ENCODE measurements at regions not wholly inside any gene's neighbourhood (a gene's known extent, or its start where the extent isn't known, plus 50 kb on each side); places are given as distances from the start of the nearest gene placed in this dataset.

GRCh38 chr18:66826211-66826610 lies 222.3 kb upstream of the CDH19 start:
- DNase-seq, result peak; percentile 74

- no peak for DNase-seq
Observed at GRCh38 chr18:66825347-66825746, 221.5 kb upstream of the CDH19 start.

- no peak for DNase-seq
Observed at GRCh38 chr18:66819235-66819634, 215.3 kb upstream of the CDH19 start.

DNA sequence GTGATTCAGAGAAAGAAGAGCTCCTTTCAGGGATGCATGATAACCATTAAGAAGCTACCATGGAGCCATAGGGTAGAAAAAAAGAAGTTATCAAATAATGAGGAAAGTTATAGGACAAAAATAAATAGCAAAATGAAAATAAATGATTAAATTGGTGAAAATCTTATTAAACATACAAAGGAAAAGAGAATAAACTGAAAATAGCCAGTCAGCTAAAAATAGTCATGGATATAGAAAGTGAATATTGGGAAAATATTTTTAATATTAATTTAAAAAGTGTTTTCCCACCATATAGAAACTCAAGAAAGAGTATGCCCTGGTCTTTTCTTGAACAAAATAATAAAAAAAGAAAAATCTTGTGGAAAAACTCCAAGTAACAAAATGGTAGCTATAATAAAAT lies 209.2 kb upstream of the CDH19 start:
- no peak for DNase-seq

DNA sequence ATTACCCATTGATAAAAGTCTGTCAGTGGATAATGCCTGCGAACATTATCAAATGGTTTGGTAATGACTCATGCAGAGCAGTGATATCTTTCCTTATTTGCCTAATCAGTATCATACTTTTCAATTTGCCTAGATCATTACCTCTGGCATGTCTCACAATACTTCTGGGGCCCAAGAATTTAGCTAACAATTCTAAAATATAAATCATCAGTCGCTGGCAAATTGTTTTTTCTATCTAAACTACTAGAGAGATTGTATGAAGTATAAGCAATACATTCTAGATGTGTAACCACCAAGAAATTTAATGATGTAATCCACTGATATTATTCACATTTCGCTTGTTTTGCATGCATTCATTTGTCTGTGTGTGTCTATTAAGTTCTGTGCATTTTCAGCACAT lies 191.2 kb upstream of the CDH19 start:
- DNase-seq, result no peak

GRCh38 chr18:66792466-66792865 lies 188.6 kb upstream of the CDH19 start:
- DNase-seq, result no peak

GRCh38 chr18:66780609-66781008 lies 176.7 kb upstream of the CDH19 start:
- no peak for DNase-seq

DNA sequence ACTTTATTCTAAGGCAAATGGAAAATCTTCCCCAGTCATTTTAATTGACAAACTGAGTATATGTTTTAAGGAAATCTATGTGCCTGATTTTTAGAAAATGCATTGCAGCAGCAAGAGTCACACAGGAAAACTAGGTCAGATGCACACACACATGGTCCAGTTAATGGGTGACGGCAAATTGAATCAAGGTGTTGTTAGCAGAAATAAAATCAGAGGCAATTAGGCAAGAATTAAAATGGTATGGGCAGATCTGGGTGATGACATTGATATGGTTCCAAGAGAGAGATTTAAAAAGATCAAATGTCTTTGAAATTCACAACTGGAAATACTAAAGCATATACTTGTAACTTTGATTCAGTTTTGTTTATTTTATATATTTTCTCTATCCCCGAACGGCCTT lies 174.2 kb upstream of the CDH19 start:
- no peak for DNase-seq

- DNase-seq, result no peak
Observed at GRCh38 chr18:66769375-66769774, 165.5 kb upstream of the CDH19 start.

DNA sequence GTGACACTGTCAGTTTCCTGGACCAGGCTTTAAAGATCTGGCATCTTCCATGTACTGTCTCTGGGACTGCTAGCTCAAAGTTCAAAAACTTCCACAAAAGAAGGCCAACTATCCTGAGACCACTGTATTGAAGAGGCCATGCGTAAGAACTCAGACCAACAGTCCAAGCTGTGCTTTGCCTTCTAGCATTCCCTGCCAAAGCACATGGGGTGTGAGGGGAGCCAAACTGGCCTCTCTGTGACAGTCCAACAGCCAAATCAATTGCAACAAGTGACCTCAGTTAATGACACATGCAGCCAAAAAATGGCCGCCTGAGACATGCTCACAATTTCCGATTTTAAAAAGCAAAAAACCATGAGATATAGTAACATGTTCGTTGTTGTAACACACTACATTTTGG lies 160.3 kb upstream of the CDH19 start:
- DNase-seq, result no peak

DNA sequence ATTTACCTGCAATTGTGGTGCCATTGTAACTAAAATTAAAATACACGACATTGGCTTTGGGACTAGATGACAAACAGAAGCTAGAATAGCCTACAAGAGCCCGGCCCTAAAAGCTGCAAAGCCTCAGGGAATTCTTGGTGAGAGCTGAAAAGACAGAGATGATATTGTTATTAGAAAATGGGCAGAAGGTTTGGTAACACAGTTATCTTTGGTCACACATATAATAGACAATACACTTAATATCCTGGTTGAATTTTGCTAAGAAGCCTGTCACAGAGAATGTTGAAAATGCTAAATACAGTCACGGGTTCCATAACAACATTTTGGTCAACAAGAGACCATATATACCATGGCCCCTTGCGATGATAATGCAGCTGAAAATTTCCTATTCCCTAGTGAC lies 157.3 kb upstream of the CDH19 start:
- DNase-seq, result no peak

GRCh38 chr18:66760559-66760958 lies 156.7 kb upstream of the CDH19 start:
- DNase-seq, result no peak

DNA sequence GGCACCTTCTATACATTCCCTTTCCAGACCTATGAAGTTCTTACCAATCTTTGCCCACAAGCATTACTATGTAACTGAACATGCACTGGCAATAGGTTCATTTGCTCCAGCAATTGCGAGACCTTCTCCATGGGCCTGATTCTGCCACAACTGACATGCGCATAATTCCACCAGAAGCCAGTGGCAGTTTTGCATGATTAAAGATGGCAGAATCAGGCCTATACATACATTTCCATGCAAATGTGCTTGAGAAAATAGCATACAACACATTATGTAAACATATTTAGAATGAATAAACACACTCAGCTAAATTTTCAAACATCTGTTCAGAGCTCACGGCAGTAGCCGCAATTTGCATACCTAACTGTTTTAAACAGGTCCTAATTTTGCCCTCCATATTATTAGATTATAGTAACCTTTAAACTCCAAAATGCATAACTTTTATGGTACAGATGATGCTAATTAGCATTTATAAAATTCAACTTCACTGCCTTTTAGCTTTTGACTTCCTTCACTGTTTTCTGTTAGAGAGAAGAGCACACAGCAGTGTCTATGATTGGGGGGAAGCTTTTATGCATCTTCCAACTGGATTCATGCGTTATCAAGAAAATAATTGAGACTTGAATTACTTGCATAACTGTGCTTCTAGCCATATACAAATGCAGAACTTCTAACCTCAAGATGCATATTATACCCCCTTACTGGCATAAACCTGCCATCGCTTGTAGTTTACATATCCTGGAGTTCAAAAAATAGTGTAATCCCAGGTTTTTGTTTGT lies 155.3 kb upstream of the CDH19 start:
- no peak for DNase-seq

DNA sequence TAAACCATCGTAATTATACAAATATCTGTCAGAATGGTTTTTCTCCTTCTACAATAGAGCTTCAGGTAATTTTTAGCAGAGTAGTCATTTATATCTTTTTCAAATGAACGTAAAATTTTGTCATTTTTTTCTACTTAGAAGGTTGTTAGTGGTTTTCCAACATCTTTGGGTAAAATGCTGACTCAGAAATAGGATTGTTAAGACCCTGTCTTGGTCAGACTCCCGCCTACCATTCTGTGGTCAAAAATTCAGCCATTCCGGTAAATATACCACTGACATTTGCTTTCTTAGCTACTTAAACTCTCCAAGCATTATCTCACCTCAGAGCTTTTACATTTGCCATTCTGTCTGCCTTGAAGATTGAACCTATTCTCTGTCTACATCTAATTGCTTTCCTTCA lies 154.1 kb upstream of the CDH19 start:
- no peak for DNase-seq

DNA sequence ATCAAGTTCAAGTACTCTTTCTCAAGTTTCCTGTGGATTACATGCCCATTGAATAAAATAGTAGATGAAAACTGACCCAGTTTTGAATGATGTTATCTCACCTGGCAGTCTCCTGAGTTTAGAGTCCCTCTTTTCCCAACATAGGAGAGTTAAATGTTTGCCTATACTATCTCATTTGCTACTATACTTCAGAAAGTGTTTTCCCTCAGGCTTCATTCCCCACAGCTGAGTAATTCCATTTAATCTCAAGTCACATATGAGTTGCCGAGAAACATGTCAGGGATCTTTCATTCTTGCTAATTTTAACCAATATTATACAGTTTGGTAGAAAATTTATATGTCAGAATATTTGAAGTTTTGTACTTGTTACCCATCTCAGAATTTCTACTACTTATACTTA lies 150.4 kb upstream of the CDH19 start:
- DNase-seq, result no peak

DNA sequence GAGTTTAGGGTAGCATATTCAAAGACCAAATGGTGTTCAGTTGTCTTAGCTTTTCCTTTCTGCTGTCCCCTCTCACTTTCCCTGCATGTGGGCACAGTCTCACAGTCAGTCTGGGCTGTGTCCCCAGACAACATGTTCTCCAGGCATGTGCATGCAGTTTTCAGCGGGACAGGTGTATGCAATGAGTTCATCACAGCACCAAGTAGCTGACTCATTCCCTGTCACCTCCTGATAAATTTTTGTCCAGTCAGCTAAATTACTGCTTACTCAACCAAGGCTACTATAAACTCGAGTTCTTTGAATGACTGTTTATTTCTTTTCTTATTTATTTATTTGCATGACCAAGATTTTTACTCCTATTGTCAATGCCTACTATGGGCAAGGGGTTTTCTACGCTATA lies 148.8 kb upstream of the CDH19 start:
- no peak for DNase-seq

- no peak for DNase-seq
Observed at GRCh38 chr18:66749481-66750035, 145.7 kb upstream of the CDH19 start.

DNA sequence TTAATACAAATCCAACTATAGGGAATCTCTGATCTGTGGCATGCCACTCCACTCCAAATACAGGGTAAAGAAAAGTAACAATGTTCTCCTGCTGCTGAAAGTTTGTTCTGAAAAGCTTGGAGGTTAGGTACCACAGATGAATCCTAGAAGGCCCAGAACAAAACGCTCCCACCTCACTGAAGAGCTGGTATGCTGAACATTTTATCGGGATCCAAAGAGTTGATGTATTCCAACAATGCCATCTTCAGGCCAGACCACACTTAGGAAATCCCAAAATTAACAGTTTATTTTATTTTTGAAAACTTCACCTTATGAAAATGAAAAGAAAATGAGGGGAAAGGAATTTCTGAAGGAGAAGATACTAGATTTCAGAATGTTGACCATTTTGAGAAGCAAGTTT lies 145.1 kb upstream of the CDH19 start:
- no peak for DNase-seq

GRCh38 chr18:66742832-66743231 lies 138.9 kb upstream of the CDH19 start:
- DNase-seq, result no peak

- no peak for DNase-seq
Observed at GRCh38 chr18:66735933-66736332, 132.0 kb upstream of the CDH19 start.

DNA sequence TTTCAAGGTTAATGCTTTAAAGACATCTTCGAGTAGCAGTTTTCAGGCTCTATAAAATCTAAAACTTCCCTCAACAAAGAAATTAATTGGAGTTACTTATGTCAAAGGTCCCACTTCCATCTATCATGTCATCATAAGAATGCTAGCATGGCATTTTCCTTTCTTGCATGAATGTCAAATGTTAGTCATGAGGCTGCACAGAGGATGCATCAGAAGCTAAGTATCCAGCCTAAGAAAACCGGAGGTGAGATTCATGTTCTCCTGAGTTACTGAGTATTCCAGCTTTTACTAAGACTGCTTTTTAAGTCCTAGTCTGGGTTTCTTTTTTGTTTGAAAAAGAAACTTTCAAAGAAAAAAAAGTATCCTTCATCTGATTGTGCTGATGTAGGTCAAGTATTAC lies 130.6 kb upstream of the CDH19 start:
- DNase-seq, result no peak

GRCh38 chr18:66731890-66732289 lies 128.0 kb upstream of the CDH19 start:
- DNase-seq, result no peak

DNA sequence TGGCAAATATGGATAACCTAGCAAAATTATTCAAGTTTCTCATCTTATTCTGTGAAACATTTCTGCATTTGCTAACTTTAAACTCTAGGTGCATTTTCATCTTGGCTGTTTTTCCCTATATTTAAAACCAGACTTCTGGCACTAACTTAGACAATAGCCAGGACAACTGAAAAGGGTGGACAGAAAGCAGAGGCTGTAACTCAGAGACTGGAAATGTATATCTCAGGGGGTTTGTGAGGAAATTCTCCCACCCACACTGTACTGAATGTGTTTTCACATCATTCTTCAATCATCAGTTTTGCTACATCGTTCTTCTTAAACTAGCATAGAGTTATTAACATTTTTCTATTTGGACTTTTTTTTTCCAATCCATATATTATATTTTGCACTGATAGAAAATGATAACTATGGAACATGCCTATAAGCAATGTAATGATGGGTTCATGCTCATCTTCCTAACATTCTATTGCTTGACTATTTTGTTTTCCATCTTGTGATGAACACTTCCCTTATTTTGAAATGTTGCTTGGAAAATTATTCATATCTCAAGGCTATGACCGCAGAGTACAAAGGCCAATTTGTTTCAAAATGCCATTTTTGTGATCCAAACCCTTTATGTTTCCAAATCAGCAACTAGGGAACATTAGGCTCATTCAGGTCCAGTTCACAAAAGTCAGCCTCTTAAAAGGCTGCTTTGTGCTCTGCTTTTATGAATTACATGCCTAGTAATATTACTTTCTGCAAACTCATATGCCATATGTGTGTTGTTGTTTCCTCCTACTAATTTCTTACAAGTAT lies 125.8 kb upstream of the CDH19 start:
- no peak for DNase-seq

GRCh38 chr18:66728951-66729350 lies 125.1 kb upstream of the CDH19 start:
- no peak for DNase-seq

Measured in NCI-H345 (cell line).